ENCODE measurements at regions not wholly inside any gene's neighbourhood (a gene's known extent, or its start where the extent isn't known, plus 50 kb on each side); places are given as distances from the start of the nearest gene placed in this dataset.

DNA sequence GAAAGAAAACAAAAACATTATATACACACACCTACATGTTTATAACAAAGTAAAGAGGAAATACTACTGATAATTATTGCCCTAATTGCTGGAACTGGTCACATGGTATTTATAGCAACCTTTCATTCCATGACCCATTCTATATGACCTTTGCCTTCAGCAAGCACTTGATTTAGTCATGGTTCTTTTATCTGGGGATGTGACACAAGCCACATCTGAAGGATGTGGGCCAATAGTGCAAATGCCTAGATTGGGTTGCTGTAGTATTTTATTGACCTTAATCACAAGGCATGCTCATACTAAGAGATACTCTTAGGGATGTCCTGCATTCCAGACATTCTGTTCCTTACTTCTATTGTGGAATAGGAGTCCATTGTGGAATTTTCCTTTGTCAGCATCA lies 723.5 kb upstream of the POM121L12 start:
- intact Hi-C loops (cut with micrococcal nuclease; ENCODE audit: unreplicated experiment): no loop called here

DNA sequence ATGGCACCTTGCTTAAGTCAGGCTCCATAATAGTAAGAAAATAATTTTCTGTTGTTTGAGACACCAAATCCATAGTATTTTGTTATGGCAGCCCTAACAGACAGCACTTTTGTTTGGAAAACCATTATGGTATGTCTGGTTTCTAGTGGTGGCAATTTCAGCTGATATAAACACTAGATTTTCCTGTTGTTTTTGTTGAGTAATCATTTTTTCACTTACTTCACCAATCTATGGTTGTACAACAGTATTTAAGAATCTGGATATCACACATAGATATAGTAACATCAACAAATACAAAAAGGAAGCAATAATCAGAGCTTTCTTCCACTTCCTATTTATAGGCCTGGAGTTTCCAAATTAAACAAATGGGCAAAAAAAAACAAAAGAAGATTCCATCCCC lies 725.8 kb upstream of the POM121L12 start:
- Histone ChIP-seq H3K4me1 (0 out of 2 replicates have a peak, but pooled peaks cover 4% of the 10 kb centered on the region), H3K27me3 (replicated peaks; ENCODE audit: control insufficient read depth, insufficient read depth, low read length) (no peaks in the 10 kb centered on the region), H3K36me3 (ENCODE audit: control insufficient read depth, insufficient read depth, low read length) (no peaks in the 10 kb centered on the region), H3K9me3 (no peaks in the 10 kb centered on the region; the same call in 1 of the 2 replicates), H3K4me3 (ENCODE audit: low read depth, low read length) (no peak overlapping the region)
- H3K36me3 Mint-ChIP-seq (ENCODE audit: insufficient read depth, unreplicated experiment): no peaks in the 10 kb centered on the region
- no peaks in the 10 kb centered on the region for H3K27me3 Mint-ChIP-seq (ENCODE audit: insufficient read depth, unreplicated experiment)
- no peak overlapping the region for H3K4me3 Mint-ChIP-seq (ENCODE audit: unreplicated experiment)
- TF ChIP-seq, protein P1, sequence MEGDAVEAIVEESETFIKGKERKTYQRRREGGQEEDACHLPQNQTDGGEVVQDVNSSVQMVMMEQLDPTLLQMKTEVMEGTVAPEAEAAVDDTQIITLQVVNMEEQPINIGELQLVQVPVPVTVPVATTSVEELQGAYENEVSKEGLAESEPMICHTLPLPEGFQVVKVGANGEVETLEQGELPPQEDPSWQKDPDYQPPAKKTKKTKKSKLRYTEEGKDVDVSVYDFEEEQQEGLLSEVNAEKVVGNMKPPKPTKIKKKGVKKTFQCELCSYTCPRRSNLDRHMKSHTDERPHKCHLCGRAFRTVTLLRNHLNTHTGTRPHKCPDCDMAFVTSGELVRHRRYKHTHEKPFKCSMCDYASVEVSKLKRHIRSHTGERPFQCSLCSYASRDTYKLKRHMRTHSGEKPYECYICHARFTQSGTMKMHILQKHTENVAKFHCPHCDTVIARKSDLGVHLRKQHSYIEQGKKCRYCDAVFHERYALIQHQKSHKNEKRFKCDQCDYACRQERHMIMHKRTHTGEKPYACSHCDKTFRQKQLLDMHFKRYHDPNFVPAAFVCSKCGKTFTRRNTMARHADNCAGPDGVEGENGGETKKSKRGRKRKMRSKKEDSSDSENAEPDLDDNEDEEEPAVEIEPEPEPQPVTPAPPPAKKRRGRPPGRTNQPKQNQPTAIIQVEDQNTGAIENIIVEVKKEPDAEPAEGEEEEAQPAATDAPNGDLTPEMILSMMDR (IDR thresholded peaks at IDR 0.05; ENCODE audit: insufficient read depth in 1 of 2, low read depth in 1 of 2, low read length in 1 of 2, severe bottlenecking in 1 of 2, unreplicated experiment in 1 of 2): no peak
- ChIA-PET POLR2A (no interaction called here), CTCF (no interaction called here)
- no peak overlapping the region for H3K27ac Mint-ChIP-seq (ENCODE audit: unreplicated experiment)
- intact Hi-C loops (cut with micrococcal nuclease; ENCODE audit: unreplicated experiment): no loop called here
- H3K9me3 Mint-ChIP-seq (ENCODE audit: unreplicated experiment): no peaks in the 10 kb centered on the region
- DNase-seq: no peak
- BruUV-seq (replicated peaks): no TSS peak
- H3K4me1 Mint-ChIP-seq (ENCODE audit: low read depth, unreplicated experiment): no peaks in the 10 kb centered on the region

More for the DNA sequence above, 723.5 kb upstream of the POM121L12 start:
- no peak overlapping the region for H3K27ac Mint-ChIP-seq (ENCODE audit: unreplicated experiment)
- TF ChIP-seq, protein P1 (IDR thresholded peaks at IDR 0.05; ENCODE audit: insufficient read depth in 1 of 2, low read depth in 1 of 2, low read length in 1 of 2, severe bottlenecking in 1 of 2, unreplicated experiment in 1 of 2): no peak
- Histone ChIP-seq H3K4me3 (ENCODE audit: low read depth, low read length) (no peak overlapping the region), H3K4me1 (0 out of 2 replicates have a peak, but pooled peaks cover 4% of the 10 kb centered on the region), H3K9me3 (no peaks in the 10 kb centered on the region; the same call in 1 of the 2 replicates), H3K27me3 (replicated peaks; ENCODE audit: control insufficient read depth, insufficient read depth, low read length) (no peaks in the 10 kb centered on the region), H3K36me3 (ENCODE audit: control insufficient read depth, insufficient read depth, low read length) (no peaks in the 10 kb centered on the region)
- no peaks in the 10 kb centered on the region for H3K4me1 Mint-ChIP-seq (ENCODE audit: low read depth, unreplicated experiment)
- H3K27me3 Mint-ChIP-seq (ENCODE audit: insufficient read depth, unreplicated experiment): no peaks in the 10 kb centered on the region
- H3K36me3 Mint-ChIP-seq (ENCODE audit: insufficient read depth, unreplicated experiment): no peaks in the 10 kb centered on the region
- H3K4me3 Mint-ChIP-seq (ENCODE audit: unreplicated experiment): no peak overlapping the region
- peaks cover 7% of the 10 kb centered on the region for H3K9me3 Mint-ChIP-seq (ENCODE audit: unreplicated experiment)
- ChIA-PET POLR2A (no interaction called here), CTCF (no interaction called here)
- no TSS peak for BruUV-seq (replicated peaks)
- peak; percentile 14 to 40 for DNase-seq

DNA sequence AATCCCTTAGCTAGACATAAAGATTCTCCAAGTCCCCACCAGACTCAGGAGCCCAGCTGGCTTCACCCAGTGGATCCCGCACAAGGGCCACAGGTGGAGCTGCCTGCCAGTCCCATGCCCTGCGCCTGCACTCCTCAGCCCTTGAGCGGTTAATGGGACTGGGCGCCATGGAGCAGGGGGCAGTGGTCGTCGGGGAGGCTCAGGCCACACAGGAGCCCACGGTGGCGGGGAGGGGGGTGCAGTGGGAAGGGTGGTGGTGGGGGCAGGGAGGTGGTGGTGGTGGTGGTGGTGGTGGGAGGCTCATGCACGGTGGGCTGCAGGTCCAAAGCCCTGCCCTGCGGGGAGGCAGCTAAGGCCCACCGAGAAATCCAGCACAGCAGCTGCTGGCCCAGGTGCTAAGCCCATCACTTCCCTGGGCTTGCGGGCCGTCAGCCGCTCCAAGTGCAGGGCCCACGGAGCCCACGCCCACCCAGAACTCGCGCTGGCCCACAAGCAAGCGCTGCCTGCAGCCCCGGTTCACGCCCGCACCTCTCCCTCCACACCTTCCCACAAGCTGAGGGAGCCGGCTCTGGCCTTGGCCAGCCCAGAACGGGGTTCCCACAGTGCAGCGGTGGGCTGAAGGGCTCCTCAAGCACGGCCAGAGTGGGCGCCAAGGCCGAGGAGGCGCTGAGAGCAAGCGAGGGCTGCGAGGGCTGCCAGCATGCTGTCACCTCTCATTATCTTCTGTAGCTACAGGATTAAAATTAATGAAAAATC lies 732.5 kb upstream of the POM121L12 start:
- TF ChIP-seq, protein P1 (IDR thresholded peaks at IDR 0.05; ENCODE audit: insufficient read depth in 1 of 2, low read depth in 1 of 2, low read length in 1 of 2, severe bottlenecking in 1 of 2, unreplicated experiment in 1 of 2): no peak
- Mint-ChIP-seq H3K27ac (ENCODE audit: unreplicated experiment) (no peak overlapping the region), H3K36me3 (ENCODE audit: insufficient read depth, unreplicated experiment) (no peaks in the 10 kb centered on the region)

More for the DNA sequence above, 732.5 kb upstream of the POM121L12 start:
- no peaks in the 10 kb centered on the region for H3K4me1 ChIP-seq
- ChIA-PET CTCF (no interaction called here), POLR2A (no interaction called here)
- DNase-seq: no peak
- no peaks in the 10 kb centered on the region for H3K27me3 ChIP-seq (replicated peaks; ENCODE audit: control insufficient read depth, insufficient read depth, low read length)
- intact Hi-C loops (cut with micrococcal nuclease; ENCODE audit: unreplicated experiment): no loop called here
- H3K9me3 Mint-ChIP-seq (ENCODE audit: unreplicated experiment): no peaks in the 10 kb centered on the region
- no peak overlapping the region for H3K4me3 Mint-ChIP-seq (ENCODE audit: unreplicated experiment)
- no TSS peak for BruUV-seq (replicated peaks)
- no peaks in the 10 kb centered on the region for H3K9me3 ChIP-seq
- H3K27me3 Mint-ChIP-seq (ENCODE audit: insufficient read depth, unreplicated experiment): no peaks in the 10 kb centered on the region
- no peak overlapping the region for H3K4me3 ChIP-seq (ENCODE audit: low read depth, low read length)
- no peaks in the 10 kb centered on the region for H3K4me1 Mint-ChIP-seq (ENCODE audit: low read depth, unreplicated experiment)
- no peaks in the 10 kb centered on the region for H3K36me3 ChIP-seq (ENCODE audit: control insufficient read depth, insufficient read depth, low read length)

Measured in Caco-2 (cell line).